NCI-H2196 (cell line): ENCODE measurements at regions not wholly inside any gene's neighbourhood (a gene's known extent, or its start where the extent isn't known, plus 50 kb on each side); places are given as distances from the start of the nearest gene placed in this dataset.

Experiments
- DNase-seq: peaks from one replicate; lab custom pipeline; 2025; ENCODE audit not compliant: unreplicated experiment; lab: John Stamatoyannopoulos, UW

- no peak for DNase-seq
Observed at GRCh38 chr4:137597752-137598430, 65.6 kb upstream of the PCDH18 start.

DNA sequence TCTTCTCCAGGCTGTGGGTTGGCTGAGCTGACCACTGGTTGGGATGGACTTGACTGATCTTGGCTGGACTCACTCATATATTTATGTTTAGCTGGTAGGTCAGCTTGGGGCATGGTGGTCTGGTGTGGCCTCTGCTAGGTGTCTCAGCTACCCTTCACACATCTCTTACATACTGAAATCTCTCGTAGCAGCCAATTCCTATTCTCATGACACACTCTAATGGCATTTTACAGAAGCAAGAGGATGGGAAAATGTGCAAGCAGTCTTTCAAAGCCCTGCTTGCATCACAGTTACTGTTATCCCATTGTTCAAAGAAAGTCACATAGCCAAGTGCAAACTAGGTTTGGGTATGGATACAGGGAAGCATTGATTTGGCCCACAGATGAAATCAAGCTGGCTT lies 55.5 kb upstream of the PCDH18 start:
- no peak for DNase-seq

DNA sequence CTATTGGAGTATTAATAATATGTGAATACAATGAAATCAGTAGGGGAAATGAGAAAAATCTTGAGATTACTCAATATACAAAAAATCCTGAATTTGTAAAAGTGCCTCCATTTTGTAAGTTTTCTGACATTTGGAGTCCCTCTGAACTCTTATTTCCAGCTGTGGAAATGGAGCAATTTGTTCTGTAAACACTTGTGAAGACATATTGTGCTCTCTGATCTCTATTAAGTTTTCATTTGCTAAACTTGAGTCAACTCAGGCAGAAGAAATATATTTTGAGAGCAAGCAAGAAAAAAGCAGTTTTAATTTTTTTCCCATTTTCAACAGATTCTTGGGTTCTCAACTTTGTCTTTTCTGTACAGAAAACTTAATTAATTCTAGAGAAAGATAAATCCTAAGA lies 51.4 kb upstream of the PCDH18 start:
- DNase-seq, result no peak
